ENCODE measurements at regions not wholly inside any gene's neighbourhood (a gene's known extent, or its start where the extent isn't known, plus 50 kb on each side); places are given as distances from the start of the nearest gene placed in this dataset.

DNA sequence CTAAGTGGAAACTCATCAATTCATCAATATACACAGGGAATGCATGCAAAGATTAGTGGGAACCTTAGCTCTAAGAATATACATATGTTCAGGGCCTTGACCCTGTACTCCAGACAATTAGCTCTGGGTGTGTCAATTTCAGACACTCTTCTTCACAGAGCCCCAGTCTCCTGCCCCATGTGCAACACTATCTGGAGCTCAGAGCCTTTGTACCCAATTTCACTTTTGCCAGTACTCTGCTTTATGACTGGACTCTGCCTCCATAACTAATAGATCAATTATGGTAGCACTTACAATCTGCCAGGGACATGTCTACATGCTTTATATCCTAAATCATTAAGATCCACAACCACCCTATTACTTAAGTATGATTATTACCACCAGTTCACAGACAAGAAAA lies 152.5 kb upstream of the PLEKHG7 start:
- no peak for TF ChIP-seq ZNF473 (tag by site-specific recombination; IDR thresholded peaks at IDR 0.05)
- no peak for TF ChIP-seq ZSCAN30 (tag by site-specific recombination; IDR thresholded peaks at IDR 0.05)
- TF ChIP-seq, protein P1, sequence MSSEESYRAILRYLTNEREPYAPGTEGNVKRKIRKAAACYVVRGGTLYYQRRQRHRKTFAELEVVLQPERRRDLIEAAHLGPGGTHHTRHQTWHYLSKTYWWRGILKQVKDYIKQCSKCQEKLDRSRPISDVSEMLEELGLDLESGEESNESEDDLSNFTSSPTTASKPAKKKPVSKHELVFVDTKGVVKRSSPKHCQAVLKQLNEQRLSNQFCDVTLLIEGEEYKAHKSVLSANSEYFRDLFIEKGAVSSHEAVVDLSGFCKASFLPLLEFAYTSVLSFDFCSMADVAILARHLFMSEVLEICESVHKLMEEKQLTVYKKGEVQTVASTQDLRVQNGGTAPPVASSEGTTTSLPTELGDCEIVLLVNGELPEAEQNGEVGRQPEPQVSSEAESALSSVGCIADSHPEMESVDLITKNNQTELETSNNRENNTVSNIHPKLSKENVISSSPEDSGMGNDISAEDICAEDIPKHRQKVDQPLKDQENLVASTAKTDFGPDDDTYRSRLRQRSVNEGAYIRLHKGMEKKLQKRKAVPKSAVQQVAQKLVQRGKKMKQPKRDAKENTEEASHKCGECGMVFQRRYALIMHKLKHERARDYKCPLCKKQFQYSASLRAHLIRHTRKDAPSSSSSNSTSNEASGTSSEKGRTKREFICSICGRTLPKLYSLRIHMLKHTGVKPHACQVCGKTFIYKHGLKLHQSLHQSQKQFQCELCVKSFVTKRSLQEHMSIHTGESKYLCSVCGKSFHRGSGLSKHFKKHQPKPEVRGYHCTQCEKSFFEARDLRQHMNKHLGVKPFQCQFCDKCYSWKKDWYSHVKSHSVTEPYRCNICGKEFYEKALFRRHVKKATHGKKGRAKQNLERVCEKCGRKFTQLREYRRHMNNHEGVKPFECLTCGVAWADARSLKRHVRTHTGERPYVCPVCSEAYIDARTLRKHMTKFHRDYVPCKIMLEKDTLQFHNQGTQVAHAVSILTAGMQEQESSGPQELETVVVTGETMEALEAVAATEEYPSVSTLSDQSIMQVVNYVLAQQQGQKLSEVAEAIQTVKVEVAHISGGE (tag by site-specific recombination; conservative IDR thresholded peaks at IDR 0.05; ENCODE audit: low read depth): no peak
- TF ChIP-seq, protein P2, sequence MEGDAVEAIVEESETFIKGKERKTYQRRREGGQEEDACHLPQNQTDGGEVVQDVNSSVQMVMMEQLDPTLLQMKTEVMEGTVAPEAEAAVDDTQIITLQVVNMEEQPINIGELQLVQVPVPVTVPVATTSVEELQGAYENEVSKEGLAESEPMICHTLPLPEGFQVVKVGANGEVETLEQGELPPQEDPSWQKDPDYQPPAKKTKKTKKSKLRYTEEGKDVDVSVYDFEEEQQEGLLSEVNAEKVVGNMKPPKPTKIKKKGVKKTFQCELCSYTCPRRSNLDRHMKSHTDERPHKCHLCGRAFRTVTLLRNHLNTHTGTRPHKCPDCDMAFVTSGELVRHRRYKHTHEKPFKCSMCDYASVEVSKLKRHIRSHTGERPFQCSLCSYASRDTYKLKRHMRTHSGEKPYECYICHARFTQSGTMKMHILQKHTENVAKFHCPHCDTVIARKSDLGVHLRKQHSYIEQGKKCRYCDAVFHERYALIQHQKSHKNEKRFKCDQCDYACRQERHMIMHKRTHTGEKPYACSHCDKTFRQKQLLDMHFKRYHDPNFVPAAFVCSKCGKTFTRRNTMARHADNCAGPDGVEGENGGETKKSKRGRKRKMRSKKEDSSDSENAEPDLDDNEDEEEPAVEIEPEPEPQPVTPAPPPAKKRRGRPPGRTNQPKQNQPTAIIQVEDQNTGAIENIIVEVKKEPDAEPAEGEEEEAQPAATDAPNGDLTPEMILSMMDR (tag by site-specific recombination; IDR thresholded peaks at IDR 0.05): no peak
- TF ChIP-seq ZNF768 (tag by site-specific recombination; IDR thresholded peaks at IDR 0.05): no peak
- no peak for TF ChIP-seq ZNF133 (tag by site-specific recombination; IDR thresholded peaks at IDR 0.05)
- TF ChIP-seq, protein P3, sequence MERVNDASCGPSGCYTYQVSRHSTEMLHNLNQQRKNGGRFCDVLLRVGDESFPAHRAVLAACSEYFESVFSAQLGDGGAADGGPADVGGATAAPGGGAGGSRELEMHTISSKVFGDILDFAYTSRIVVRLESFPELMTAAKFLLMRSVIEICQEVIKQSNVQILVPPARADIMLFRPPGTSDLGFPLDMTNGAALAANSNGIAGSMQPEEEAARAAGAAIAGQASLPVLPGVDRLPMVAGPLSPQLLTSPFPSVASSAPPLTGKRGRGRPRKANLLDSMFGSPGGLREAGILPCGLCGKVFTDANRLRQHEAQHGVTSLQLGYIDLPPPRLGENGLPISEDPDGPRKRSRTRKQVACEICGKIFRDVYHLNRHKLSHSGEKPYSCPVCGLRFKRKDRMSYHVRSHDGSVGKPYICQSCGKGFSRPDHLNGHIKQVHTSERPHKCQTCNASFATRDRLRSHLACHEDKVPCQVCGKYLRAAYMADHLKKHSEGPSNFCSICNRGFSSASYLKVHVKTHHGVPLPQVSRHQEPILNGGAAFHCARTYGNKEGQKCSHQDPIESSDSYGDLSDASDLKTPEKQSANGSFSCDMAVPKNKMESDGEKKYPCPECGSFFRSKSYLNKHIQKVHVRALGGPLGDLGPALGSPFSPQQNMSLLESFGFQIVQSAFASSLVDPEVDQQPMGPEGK (tag by site-specific recombination; IDR thresholded peaks at IDR 0.05): no peak
- TF ChIP-seq ZNF48 (tag by site-specific recombination; IDR thresholded peaks at IDR 0.05): no peak
- no peak for TF ChIP-seq ZNF221 (tag by site-specific recombination; IDR thresholded peaks at IDR 0.05; ENCODE audit: borderline replicate concordance)
- no peak for TF ChIP-seq ZNF280D (tag by site-specific recombination; IDR thresholded peaks at IDR 0.05)
- TF ChIP-seq YY1 (tag by site-specific recombination; IDR thresholded peaks at IDR 0.05): no peak
